AG04450 (cell line): ENCODE measurements at regions not wholly inside any gene's neighbourhood (a gene's known extent, or its start where the extent isn't known, plus 50 kb on each side); places are given as distances from the start of the nearest gene placed in this dataset.

Experiments used
- CTCF ChIA-PET: fragments of 300-600, 350-600 bp; formaldehyde crosslinking; extraction: SDS; loops from one replicate; lab custom pipeline; 2022; ENCODE audit warnings: antibody characterized with exemption, inconsistent platforms; lab: Charles Lee
- POLR2A ChIA-PET: fragments of 350-600 bp; formaldehyde crosslinking; extraction: SDS; loops from one replicate; lab custom pipeline; 2021; ENCODE audit warnings: antibody characterized with exemption, inconsistent platforms; lab: Yijun Ruan, JAX
- DNase-seq: peaks from one replicate; pipeline ENCODE4 v3.0.0-alpha.2; 2011; ENCODE audit warnings: low read depth, low spot score
- H3K27ac ChIP-seq: one replicate; pipeline ENCODE4 v1.5.1; 2012; ENCODE audit warnings: low read depth, low read length, control low read depth
- H3K27me3 ChIP-seq: one replicate; pipeline ENCODE4 v1.6.0; 2012; ENCODE audit warnings: low read length; ENCODE audit not compliant: control insufficient read depth, insufficient read depth
- H3K4me3 ChIP-seq: 2 replicates; pipeline ENCODE4 v1.5.1; 2011; ENCODE audit warnings: mild to moderate bottlenecking, low read depth, low read length, control low read depth
- H3K9me3 ChIP-seq: 2 replicates; pipeline ENCODE4 v1.5.1; 2012; ENCODE audit warnings: low read length; ENCODE audit not compliant: control insufficient read depth, insufficient read depth
- CTCF ChIP-seq: IDR thresholded peaks from 2 replicates; pipeline ENCODE4 v1.5.1; 2011; ENCODE audit warnings: low read depth, low read length, control low read depth, inconsistent platforms

DNA sequence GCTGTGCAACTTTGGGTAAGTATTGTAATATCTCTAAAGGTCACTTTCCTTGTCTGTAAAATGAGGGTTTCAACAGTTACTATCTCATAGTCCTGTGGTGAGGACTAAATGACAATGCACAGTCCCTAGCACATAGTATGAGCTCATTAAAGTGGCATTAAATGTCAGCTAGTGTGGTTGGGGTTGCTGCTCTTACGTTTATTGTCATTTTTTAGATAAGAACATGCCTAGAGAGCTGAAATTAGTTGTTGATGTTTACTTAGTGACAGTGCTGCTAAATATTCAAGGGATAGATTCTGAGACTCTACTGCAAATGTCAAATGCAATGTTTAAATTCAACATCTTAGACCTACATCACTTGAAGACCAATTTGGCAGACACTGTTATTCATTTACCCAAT, 356.1 kb upstream of the ETAA1 start:
- H3K27me3 ChIP-seq: no peaks in the 10 kb centered on the region
- no peak for DNase-seq
- ChIA-PET POLR2A (no interaction called here), CTCF (interaction anchor here (0.9 to 1.9 kb wide), 2 partner anchors 26 to 610 kb away, joined by 3 to 8 read pairs; no protein-coding TSS in a partner anchor)
- H3K4me3 ChIP-seq: no peak overlapping the region
- no peak for TF ChIP-seq CTCF
- no peak overlapping the region for H3K27ac ChIP-seq
- no peaks in the 10 kb centered on the region for H3K9me3 ChIP-seq

- no peak for DNase-seq
- TF ChIP-seq CTCF: no peak
- POLR2A ChIA-PET: no interaction called here
- no peaks in the 10 kb centered on the region for H3K9me3 ChIP-seq
- CTCF ChIA-PET: no interaction called here
- no peaks in the 10 kb centered on the region for H3K27me3 ChIP-seq
- H3K4me3 ChIP-seq: no peak overlapping the region
- H3K27ac ChIP-seq: no peak overlapping the region
These were observed 353.2 kb upstream of the ETAA1 start for GRCh38 chr2:67043781-67044478.

GRCh38 chr2:67046591-67046990, 350.5 kb upstream of the ETAA1 start:
- H3K9me3 ChIP-seq: no peaks in the 10 kb centered on the region
- CTCF ChIA-PET: no interaction called here
- DNase-seq: no peak
- POLR2A ChIA-PET: no interaction called here
- TF ChIP-seq CTCF: no peak
- H3K27ac ChIP-seq: no peak overlapping the region
- H3K4me3 ChIP-seq: no peak overlapping the region
- no peaks in the 10 kb centered on the region for H3K27me3 ChIP-seq

GRCh38 chr2:67048314-67048713, 348.8 kb upstream of the ETAA1 start:
- ChIA-PET POLR2A (no interaction called here), CTCF (no interaction called here)
- no peak overlapping the region for H3K4me3 ChIP-seq
- no peaks in the 10 kb centered on the region for H3K9me3 ChIP-seq
- no peak for TF ChIP-seq CTCF
- DNase-seq: no peak
- H3K27ac ChIP-seq: no peak overlapping the region
- no peaks in the 10 kb centered on the region for H3K27me3 ChIP-seq

- DNase-seq: no peak
- Histone ChIP-seq H3K9me3 (no peaks in the 10 kb centered on the region), H3K27me3 (no peaks in the 10 kb centered on the region), H3K27ac (no peak overlapping the region), H3K4me3 (no peak overlapping the region)
- POLR2A ChIA-PET: interaction anchor here (0.6 kb wide), 1 partner anchor 162 kb away, joined by 3 read pairs; no protein-coding TSS in a partner anchor
- CTCF ChIA-PET: interaction anchor here (1.0 kb wide), 1 partner anchor 600 kb away, joined by 3 read pairs; no protein-coding TSS in a partner anchor
- no peak for TF ChIP-seq CTCF
These were observed 346.5 kb upstream of the ETAA1 start for GRCh38 chr2:67050622-67051021.
